GM23338 (cell line): ENCODE measurements at regions not wholly inside any gene's neighbourhood (a gene's known extent, or its start where the extent isn't known, plus 50 kb on each side); places are given as distances from the start of the nearest gene placed in this dataset.
A peak's percentile ranks its signal among the peaks of the same experiment; 100 is the strongest.

Experiments used
- ATAC-seq: fragments of 200-7000 bp; cut with Tn5 transposase; 3 replicates; pipeline ENCODE4 v1.9.1; 2020
- DNase-seq: peaks from one replicate; pipeline ENCODE4 v3.0.0-alpha.2; 2015; ENCODE audit warnings: low spot score
- H2AFZ ChIP-seq: fragments of 200-600 bp; sonication (generic); 2 replicates; pipeline ENCODE4 v1.8.0; 2016; ENCODE audit warnings: antibody characterized with exemption, mild to moderate bottlenecking, moderate library complexity
- H3F3A ChIP-seq: fragments of 200-600 bp; sonication (generic); replicated peaks from 2 replicates; pipeline ENCODE4 v1.8.0; 2017; ENCODE audit warnings: antibody characterized with exemption, mixed run types, low read depth
- H3K27ac ChIP-seq: fragments of 200-600 bp; sonication (generic); 2 replicates; pipeline ENCODE4 v1.6.1; 2016; ENCODE audit warnings: low read depth
- H3K27me3 ChIP-seq: fragments of 200-600 bp; sonication (generic); 2 replicates; pipeline ENCODE4 v1.8.0; 2016; ENCODE audit warnings: mild to moderate bottlenecking, mixed run types, moderate library complexity; ENCODE audit not compliant: insufficient read depth
- H3K36me3 ChIP-seq: fragments of 200-600 bp; sonication (generic); 2 replicates; pipeline ENCODE4 v1.8.0; 2016; ENCODE audit warnings: mild to moderate bottlenecking; ENCODE audit not compliant: insufficient read depth
- H3K4me1 ChIP-seq: fragments of 200-600 bp; sonication (generic); 2 replicates; pipeline ENCODE4 v1.8.0; 2016; ENCODE audit warnings: mild to moderate bottlenecking, moderate library complexity; ENCODE audit not compliant: insufficient read depth
- H3K4me2 ChIP-seq: fragments of 200-600 bp; sonication (generic); 2 replicates; pipeline ENCODE4 v1.7.1; 2017; ENCODE audit warnings: mixed run types
- H3K4me3 ChIP-seq: fragments of 200-600 bp; sonication (generic); 2 replicates; pipeline ENCODE4 v1.6.1; 2016; ENCODE audit warnings: mixed run types
- H3K79me2 ChIP-seq: fragments of 200-600 bp; sonication (generic); replicated peaks from 2 replicates; pipeline ENCODE4 v1.8.0; 2017; ENCODE audit warnings: mild to moderate bottlenecking; ENCODE audit not compliant: insufficient read depth
- H3K9me2 ChIP-seq: fragments of 200-600 bp; sonication (generic); 2 replicates; pipeline ENCODE4 v1.8.0; 2017; ENCODE audit not compliant: insufficient read depth
- H4K20me1 ChIP-seq: fragments of 200-600 bp; sonication (generic); replicated peaks from 2 replicates; pipeline ENCODE4 v1.8.0; 2017; ENCODE audit warnings: mild to moderate bottlenecking; ENCODE audit not compliant: insufficient read depth
- H3K27ac Mint-ChIP-seq: 2 replicates; pipeline ENCODE4 v1.8.0; 2020; ENCODE audit warnings: inconsistent platforms, mild to moderate bottlenecking, moderate library complexity, mixed read lengths
- H3K27me3 Mint-ChIP-seq: 3 replicates; pipeline ENCODE4 v1.8.0; 2022; ENCODE audit warnings: low read depth, mild to moderate bottlenecking, moderate library complexity, mixed read lengths, inconsistent platforms; ENCODE audit not compliant: insufficient read depth, poor library complexity
- H3K36me3 Mint-ChIP-seq: 3 replicates; pipeline ENCODE4 v1.8.0; 2021; ENCODE audit warnings: low read depth, mild to moderate bottlenecking, inconsistent platforms, moderate library complexity, mixed read lengths
- H3K4me1 Mint-ChIP-seq: 3 replicates; pipeline ENCODE4 v1.8.0; 2020; ENCODE audit warnings: mild to moderate bottlenecking, inconsistent platforms, mixed read lengths
- H3K4me3 Mint-ChIP-seq: 3 replicates; pipeline ENCODE4 v1.8.0; 2021; ENCODE audit warnings: moderate library complexity, mild to moderate bottlenecking, inconsistent platforms, mixed read lengths
- H3K9me3 Mint-ChIP-seq: 3 replicates; pipeline ENCODE4 v1.8.0; 2020; ENCODE audit warnings: moderate library complexity, mild to moderate bottlenecking, inconsistent platforms, mixed read lengths
- CTCF ChIP-seq, 2 experiments: fragments of 200-600 bp in 1 of 2; sonication (generic) in 1 of 2; conservative IDR thresholded peaks; 2 replicates each; pipeline versions ENCODE4 v1.5.1 to v1.6.1; 2016 to 2017; ENCODE audit warnings: antibody characterized with exemption in 2 of 2, low read depth in 2 of 2, mild to moderate bottlenecking in 2 of 2, moderate library complexity in 1 of 2
- ETS1 ChIP-seq: IDR thresholded peaks from 2 replicates; pipeline ENCODE4 v1.6.1; 2016; ENCODE audit warnings: antibody characterized with exemption
- EZH2 ChIP-seq: fragments of 200-600 bp; sonication (generic); IDR thresholded peaks from one replicate; pipeline ENCODE4 v1.8.0; 2017; ENCODE audit warnings: antibody characterized with exemption, mild to moderate bottlenecking, low read depth; ENCODE audit not compliant: unreplicated experiment
- JUNB ChIP-seq: IDR thresholded peaks from one replicate; pipeline ENCODE4 v1.6.1; 2016; ENCODE audit warnings: antibody characterized with exemption; ENCODE audit not compliant: unreplicated experiment
- POLR2AphosphoS5 ChIP-seq: IDR thresholded peaks from 2 replicates; pipeline ENCODE4 v1.6.1; 2016; ENCODE audit warnings: antibody characterized with exemption, low read depth
- STAT1 ChIP-seq: IDR thresholded peaks from one replicate; pipeline ENCODE4 v1.6.1; 2016; ENCODE audit warnings: antibody characterized with exemption; ENCODE audit not compliant: unreplicated experiment
- ZNF114 ChIP-seq: fragments of 250-450 bp; sonication (Bioruptor Pico); IDR thresholded peaks from 2 replicates; pipeline ENCODE4 v1.5.0; 2020; ENCODE audit warnings: mild to moderate bottlenecking, moderate library complexity
- ZNF331 ChIP-seq: fragments of 250-450 bp; sonication (Bioruptor Pico); IDR thresholded peaks from 2 replicates; pipeline ENCODE4 v1.5.0; 2020; ENCODE audit warnings: low read depth, mild to moderate bottlenecking, moderate library complexity

GRCh38 chr10:4477664-4478063 lies 348.3 kb upstream of the AKR1E2 start:
- H3K4me1 Mint-ChIP-seq = peaks cover 36% of the 10 kb centered on the region

GRCh38 chr10:4475827-4476490 lies 350.0 kb upstream of the AKR1E2 start:
- Histone ChIP-seq H3K36me3 (no peaks in the 10 kb centered on the region), H3K4me3 (no peak overlapping the region), H3K4me1 (peaks cover 14% of the 10 kb centered on the region; the same call in 1 of the 2 replicates), H2AFZ (peak overlapping the region; percentile 69; the same call in 1 of the 2 replicates), H3K4me2 (no peak overlapping the region), H3K27me3 (no peaks in the 10 kb centered on the region), H3K27ac (no peak overlapping the region), H3F3A (no peaks in the 10 kb centered on the region), H3K79me2 (no peaks in the 10 kb centered on the region), H4K20me1 (no peaks in the 10 kb centered on the region), H3K9me2 (no peaks in the 10 kb centered on the region; the same call in 1 of the 2 replicates)
- Mint-ChIP-seq H3K27ac (no peak overlapping the region), H3K4me3 (no peak overlapping the region), H3K4me1 (peaks cover 21% of the 10 kb centered on the region), H3K36me3 (no peaks in the 10 kb centered on the region), H3K27me3 (no peaks in the 10 kb centered on the region), H3K9me3 (no peaks in the 10 kb centered on the region)
- no peak for DNase-seq
- ATAC-seq = peak; percentile 43; the same call in 2 of the 3 replicates
- TF ChIP-seq ZNF331 (CRISPR knock-in tag) (no peak), ZNF114 (CRISPR knock-in tag) (no peak), EZH2 (no peak), CTCF (conservative IDR thresholded peaks at IDR 0.05; ENCODE audit: low read depth in 2 of 2) (no peak), JUNB (no peak), POLR2AphosphoS5 (no peak)

More at GRCh38 chr10:4477664-4478063, 348.3 kb upstream of the AKR1E2 start:
- H3K4me2 ChIP-seq = no peak overlapping the region
- no peaks in the 10 kb centered on the region for H3K79me2 ChIP-seq
- Mint-ChIP-seq H3K27ac (no peak overlapping the region), H3K9me3 (no peaks in the 10 kb centered on the region), H3K4me3 (no peak overlapping the region), H3K27me3 (no peaks in the 10 kb centered on the region), H3K36me3 (no peaks in the 10 kb centered on the region)
- no peak for TF ChIP-seq CTCF (conservative IDR thresholded peaks at IDR 0.05; ENCODE audit: low read depth in 2 of 2)
- TF ChIP-seq ETS1 = no peak
- no peak for TF ChIP-seq STAT1
- no peak for TF ChIP-seq JUNB
- H3K27ac ChIP-seq = no peak overlapping the region
- H4K20me1 ChIP-seq = no peaks in the 10 kb centered on the region
- no peaks in the 10 kb centered on the region for H3K27me3 ChIP-seq
- H3K36me3 ChIP-seq = no peaks in the 10 kb centered on the region
- H3K9me2 ChIP-seq = no peaks in the 10 kb centered on the region; the same call in 1 of the 2 replicates
- H3K4me3 ChIP-seq = no peak overlapping the region
- H3K4me1 ChIP-seq = peaks cover 21% of the 10 kb centered on the region; the same call in 1 of the 2 replicates
- DNase-seq (no peak), ATAC-seq (no peak)
- H3F3A ChIP-seq = no peaks in the 10 kb centered on the region
- H2AFZ ChIP-seq = no peak overlapping the region
